Activated CD4-positive, alpha-beta memory T cell treated with anti-CD3 and anti-CD28 coated beads, Interleukin-2, amount 10 ng/mL, durations not matched to agents 7 days and 5 days (primary cell): ENCODE measurements at regions not wholly inside any gene's neighbourhood (a gene's known extent, or its start where the extent isn't known, plus 50 kb on each side); places are given as distances from the start of the nearest gene placed in this dataset.

Experiments used
- CTCF ChIA-PET: fragments of 350-600 bp; sonication (Branson Sonifier 250); formaldehyde crosslinking; loops from one replicate; lab custom pipeline; 2021; ENCODE audit warnings: antibody characterized with exemption, inconsistent platforms; lab: Charles Lee
- POLR2A ChIA-PET: fragments of 350-600 bp; sonication (Branson Sonifier 250); formaldehyde crosslinking; loops from one replicate; lab custom pipeline; 2021; ENCODE audit warnings: antibody characterized with exemption; lab: Charles Lee
- DNase-seq: peaks from one replicate; pipeline ENCODE4 v3.0.0-alpha.2; 2020
- H3K27ac Mint-ChIP-seq: one replicate; pipeline ENCODE4 v1.8.0; 2021; ENCODE audit warnings: mild to moderate bottlenecking, mixed read lengths
- H3K27me3 Mint-ChIP-seq: one replicate; pipeline ENCODE4 v1.8.0; 2021; ENCODE audit warnings: mixed read lengths
- H3K36me3 Mint-ChIP-seq: one replicate; pipeline ENCODE4 v1.8.0; 2021; ENCODE audit warnings: low read depth, mixed read lengths
- H3K4me1 Mint-ChIP-seq: one replicate; pipeline ENCODE4 v1.8.0; 2021; ENCODE audit warnings: mixed read lengths
- H3K4me3 Mint-ChIP-seq: one replicate; pipeline ENCODE4 v1.8.0; 2021; ENCODE audit warnings: mild to moderate bottlenecking, mixed read lengths
- H3K9me3 Mint-ChIP-seq: one replicate; pipeline ENCODE4 v1.8.0; 2021; ENCODE audit warnings: mixed read lengths

DNA sequence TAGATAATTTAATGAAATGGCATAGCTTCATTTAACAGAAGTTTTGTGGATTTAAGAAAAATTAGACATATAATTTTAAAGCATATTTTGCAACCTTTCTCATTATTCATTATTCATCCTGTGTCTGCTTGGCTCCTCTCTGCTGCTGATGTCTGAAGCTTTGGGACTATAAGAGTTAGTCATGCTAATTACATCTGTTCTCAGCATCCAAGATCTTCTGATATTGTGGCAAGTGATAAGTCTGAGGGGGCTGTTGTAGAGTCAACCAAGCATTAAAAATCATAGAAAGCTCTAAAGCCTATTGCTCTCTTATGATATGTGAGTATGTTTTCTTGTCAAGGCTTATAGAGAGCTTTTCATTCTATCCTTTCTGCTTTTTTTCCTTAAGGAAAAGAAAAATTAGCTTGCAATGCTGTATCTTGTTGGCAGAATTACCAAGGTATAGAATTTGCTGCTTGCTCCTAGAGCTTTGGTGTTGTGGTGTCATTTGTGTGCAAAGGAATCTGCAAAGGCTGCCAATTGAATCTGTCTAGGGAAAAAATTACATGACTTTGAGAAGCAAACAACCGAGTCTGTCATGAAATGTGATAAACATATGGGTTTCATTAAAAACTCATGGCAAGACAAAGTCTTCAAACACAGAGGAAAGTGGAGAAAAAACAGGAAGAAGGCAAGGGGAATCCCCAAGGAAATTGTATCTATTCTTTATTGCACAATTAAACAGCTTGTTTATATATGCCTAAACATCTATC is 156.1 kb upstream of the DAB2 start:
- DNase-seq, result no peak
- H3K27me3 Mint-ChIP-seq, result peaks cover 3% of the 10 kb centered on the region
- POLR2A ChIA-PET, result no interaction called here
- no peak overlapping the region for H3K4me3 Mint-ChIP-seq
- H3K36me3 Mint-ChIP-seq, result no peaks in the 10 kb centered on the region
- CTCF ChIA-PET, result interaction anchor here (0.6 to 1.3 kb wide), 3 partner anchors 13 to 1305 kb away, joined by 3 to 9 read pairs (median 5); no protein-coding TSS in a partner anchor
- no peak overlapping the region for H3K27ac Mint-ChIP-seq
- H3K9me3 Mint-ChIP-seq, result no peaks in the 10 kb centered on the region
- H3K4me1 Mint-ChIP-seq, result peaks cover 2% of the 10 kb centered on the region

DNA sequence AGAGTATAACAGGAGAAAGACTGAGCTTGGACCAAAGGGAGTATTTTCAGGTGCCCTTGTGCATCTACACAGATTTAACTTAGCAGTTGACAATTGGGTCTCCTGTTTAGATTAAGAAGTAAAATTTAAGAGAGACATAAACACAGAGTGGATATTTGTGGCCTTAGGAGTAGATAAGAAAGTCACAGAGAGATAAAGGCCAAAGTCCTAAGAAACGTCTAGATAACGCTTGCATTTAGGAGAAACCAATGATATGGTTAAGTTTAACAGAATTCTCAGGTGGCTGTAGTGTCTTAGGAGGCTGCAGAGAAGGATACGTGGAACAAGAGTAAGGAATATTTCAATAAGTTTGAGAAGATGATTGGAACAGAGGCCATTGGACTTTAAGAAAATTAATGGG is 155.0 kb upstream of the DAB2 start:
- Mint-ChIP-seq H3K4me3 (no peak overlapping the region), H3K36me3 (no peaks in the 10 kb centered on the region), H3K9me3 (no peaks in the 10 kb centered on the region), H3K27me3 (peaks cover 3% of the 10 kb centered on the region), H3K4me1 (peaks cover 2% of the 10 kb centered on the region), H3K27ac (no peak overlapping the region)
- ChIA-PET CTCF (interaction anchor here (1.3 to 1.7 kb wide), 2 partner anchors 20 to 1176 kb away, joined by 3 to 8 read pairs; partner anchors contain the start of gene TTC33), POLR2A (no interaction called here)
- DNase-seq, result no peak

DNA sequence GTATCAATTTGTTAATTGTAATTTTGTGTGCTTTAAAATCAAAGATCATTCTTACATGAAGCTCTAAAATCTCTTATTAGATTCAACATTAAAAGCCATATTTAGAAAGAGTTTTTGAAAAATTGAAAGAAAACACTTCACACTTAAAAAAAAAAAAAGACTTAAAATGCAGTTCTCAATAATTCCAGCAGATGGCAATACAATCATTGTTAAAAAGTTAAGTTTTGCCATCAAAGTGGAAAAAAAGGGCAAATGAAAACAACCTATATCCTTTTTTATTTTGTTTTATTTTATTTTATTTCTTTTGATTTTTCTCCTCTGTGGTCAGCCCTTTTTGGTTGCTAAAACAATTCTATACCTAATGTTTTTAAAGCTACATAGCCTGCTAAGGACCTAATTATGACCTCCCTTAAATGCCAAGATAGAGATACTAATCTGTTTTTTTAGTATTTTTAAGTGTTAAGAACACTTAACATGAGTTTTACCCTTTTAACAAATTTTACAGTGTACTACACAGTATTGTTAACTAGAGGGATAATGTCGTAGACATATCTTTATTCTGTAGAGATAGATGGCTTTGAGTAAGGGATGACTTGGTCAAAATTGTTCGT is 154.2 kb upstream of the DAB2 start:
- Mint-ChIP-seq H3K27ac (no peak overlapping the region), H3K27me3 (peaks cover 4% of the 10 kb centered on the region), H3K36me3 (no peaks in the 10 kb centered on the region), H3K9me3 (no peaks in the 10 kb centered on the region), H3K4me3 (no peak overlapping the region), H3K4me1 (peaks cover 2% of the 10 kb centered on the region)
- POLR2A ChIA-PET, result no interaction called here
- CTCF ChIA-PET, result interaction anchor here (0.6 to 1.7 kb wide), 8 partner anchors 10 to 1390 kb away, joined by 3 to 8 read pairs (median 3); partner anchors contain the start of gene TTC33
- DNase-seq, result no peak

DNA sequence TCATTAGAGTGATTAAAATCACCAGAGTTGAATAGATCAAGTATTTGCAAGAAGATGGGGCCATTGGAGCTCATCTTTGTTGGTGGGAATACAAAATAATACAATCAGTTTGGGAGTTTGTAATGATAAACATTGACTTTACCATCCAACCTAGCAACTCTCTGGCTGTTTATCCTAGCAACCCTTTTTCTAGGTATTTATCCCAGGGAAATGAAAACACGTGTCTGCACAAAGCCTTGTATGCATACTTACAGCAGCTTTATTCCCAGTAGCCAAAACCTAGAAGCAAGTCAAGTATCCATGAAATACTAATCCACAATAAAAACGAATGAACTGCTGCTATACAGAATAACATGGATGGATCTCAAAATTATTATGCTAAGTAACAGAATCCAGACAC is 152.7 kb upstream of the DAB2 start:
- peaks cover 6% of the 10 kb centered on the region for H3K27me3 Mint-ChIP-seq
- no peak for DNase-seq
- ChIA-PET CTCF (interaction anchor here (0.8 to 2.2 kb wide), 3 partner anchors 30 to 1158 kb away, joined by 3 to 7 read pairs (median 3); no protein-coding TSS in a partner anchor), POLR2A (no interaction called here)
- H3K27ac Mint-ChIP-seq, result no peak overlapping the region
- peaks cover 2% of the 10 kb centered on the region for H3K4me1 Mint-ChIP-seq
- no peaks in the 10 kb centered on the region for H3K36me3 Mint-ChIP-seq
- H3K9me3 Mint-ChIP-seq, result no peaks in the 10 kb centered on the region
- H3K4me3 Mint-ChIP-seq, result no peak overlapping the region

DNA sequence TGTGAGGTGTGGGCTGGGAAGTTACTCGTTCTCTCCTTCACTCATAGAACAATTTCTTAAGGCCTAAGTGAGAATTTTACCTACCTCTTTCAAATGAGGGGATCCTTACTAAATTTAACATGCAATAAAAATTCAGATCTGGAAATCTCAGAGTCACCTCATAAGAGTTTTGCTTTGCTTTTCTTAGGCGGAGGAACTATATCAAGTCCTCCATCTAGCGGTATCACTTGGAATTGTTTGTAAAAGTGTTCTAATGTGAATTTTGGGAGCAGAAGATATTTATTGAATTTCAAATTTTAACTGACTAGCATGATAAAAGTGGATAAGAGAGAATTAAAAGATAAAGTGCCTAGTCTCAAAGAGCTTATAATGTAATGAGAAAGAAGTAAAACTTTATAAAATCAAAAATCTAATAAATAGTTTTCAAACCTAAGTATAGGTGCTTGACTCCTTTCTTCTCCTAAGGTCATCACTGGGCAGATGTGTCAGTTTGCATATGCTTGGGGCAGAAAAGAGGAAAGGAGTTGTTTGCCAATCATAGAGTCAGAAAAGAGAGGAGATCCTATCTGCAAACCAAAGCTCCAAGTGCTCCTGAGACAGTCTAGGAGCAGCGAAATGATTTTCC is 145.7 kb upstream of the DAB2 start:
- CTCF ChIA-PET, result interaction anchor here (1.3 to 1.9 kb wide), 2 partner anchors 23 to 24 kb away, joined by 3 to 7 read pairs; no protein-coding TSS in a partner anchor

DNA sequence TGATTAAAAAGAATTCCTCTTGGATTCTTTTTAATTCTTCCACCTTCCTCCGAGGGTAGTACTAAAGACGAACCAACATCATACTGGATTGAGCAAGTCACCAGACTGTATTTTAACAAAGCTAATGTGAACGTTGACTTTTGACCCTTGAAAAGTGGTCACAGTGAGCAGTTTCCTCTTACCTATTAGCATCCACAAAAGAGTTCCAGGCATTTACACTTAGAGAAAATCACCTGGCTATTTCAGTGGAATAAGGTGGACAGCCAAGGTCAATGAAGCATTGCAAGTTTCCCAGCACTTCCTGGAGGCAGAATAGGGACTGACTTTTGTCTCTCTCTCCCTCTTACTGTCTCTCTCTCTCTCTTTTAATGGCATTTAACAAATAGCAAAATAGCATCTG is 145.1 kb upstream of the DAB2 start:
- Mint-ChIP-seq H3K36me3 (no peaks in the 10 kb centered on the region), H3K27ac (no peak overlapping the region), H3K27me3 (peaks cover 8% of the 10 kb centered on the region), H3K9me3 (no peaks in the 10 kb centered on the region), H3K4me1 (no peaks in the 10 kb centered on the region), H3K4me3 (no peak overlapping the region)
- POLR2A ChIA-PET, result no interaction called here
- DNase-seq, result no peak
- CTCF ChIA-PET, result no interaction called here

More for the DNA sequence above, 145.7 kb upstream of the DAB2 start:
- Mint-ChIP-seq H3K27ac (no peak overlapping the region), H3K36me3 (no peaks in the 10 kb centered on the region), H3K4me3 (no peak overlapping the region), H3K27me3 (peaks cover 6% of the 10 kb centered on the region), H3K4me1 (no peaks in the 10 kb centered on the region), H3K9me3 (no peaks in the 10 kb centered on the region)
- POLR2A ChIA-PET, result no interaction called here
- DNase-seq, result no peak

DNA sequence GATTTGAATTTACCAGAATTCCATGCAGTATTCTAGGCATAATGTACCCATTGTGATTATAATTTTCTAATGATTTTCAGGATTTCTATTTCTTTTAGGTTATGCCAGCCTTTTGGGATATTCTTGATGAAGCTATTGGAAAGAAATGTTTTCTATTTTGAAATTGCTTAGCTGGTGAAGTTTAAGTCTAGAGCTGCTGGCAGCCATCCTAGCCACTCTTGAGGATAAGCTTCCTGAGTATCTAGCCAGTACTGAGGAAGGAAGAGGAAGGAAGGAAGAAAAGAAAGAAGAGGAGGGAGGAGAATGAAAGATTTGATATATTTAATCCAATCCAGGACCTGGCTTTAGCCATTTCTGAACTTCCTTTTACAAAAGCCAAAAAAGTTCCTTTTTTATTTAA is 142.1 kb upstream of the DAB2 start:
- Mint-ChIP-seq H3K4me1 (no peaks in the 10 kb centered on the region), H3K27me3 (peaks cover 4% of the 10 kb centered on the region), H3K9me3 (no peaks in the 10 kb centered on the region), H3K27ac (no peak overlapping the region), H3K4me3 (no peak overlapping the region), H3K36me3 (no peaks in the 10 kb centered on the region)
- no peak for DNase-seq
- POLR2A ChIA-PET, result no interaction called here
- CTCF ChIA-PET, result interaction anchor here (1.1 kb wide), 2 partner anchors 19 to 191 kb away, joined by 4 read pairs; no protein-coding TSS in a partner anchor

DNA sequence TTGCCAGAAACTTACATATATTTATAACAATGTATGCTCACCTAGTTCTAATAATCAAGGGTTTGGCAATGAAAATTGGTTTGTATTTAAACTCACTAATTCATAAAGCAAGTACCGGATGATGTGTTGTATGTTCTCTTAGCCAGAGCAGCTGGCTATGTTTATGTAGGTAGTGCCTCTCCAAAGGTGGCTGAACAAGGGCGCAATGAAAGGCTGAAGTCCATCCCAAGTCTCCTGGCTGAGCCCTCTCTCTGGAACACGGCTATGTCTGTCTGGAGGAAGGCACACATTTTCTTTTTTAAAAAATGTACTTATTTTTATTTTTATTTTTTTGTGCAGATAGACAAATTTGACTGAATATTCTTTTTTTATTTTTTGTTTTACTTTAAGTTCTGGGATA is 141.2 kb upstream of the DAB2 start:
- DNase-seq, result no peak
- peaks cover 4% of the 10 kb centered on the region for H3K27me3 Mint-ChIP-seq
- H3K4me1 Mint-ChIP-seq, result no peaks in the 10 kb centered on the region
- no peak overlapping the region for H3K27ac Mint-ChIP-seq
- CTCF ChIA-PET, result interaction anchor here (1.1 to 1.4 kb wide), 2 partner anchors 9 to 190 kb away, joined by 4 read pairs; no protein-coding TSS in a partner anchor
- H3K4me3 Mint-ChIP-seq, result no peak overlapping the region
- no peaks in the 10 kb centered on the region for H3K9me3 Mint-ChIP-seq
- no peaks in the 10 kb centered on the region for H3K36me3 Mint-ChIP-seq
- POLR2A ChIA-PET, result no interaction called here

DNA sequence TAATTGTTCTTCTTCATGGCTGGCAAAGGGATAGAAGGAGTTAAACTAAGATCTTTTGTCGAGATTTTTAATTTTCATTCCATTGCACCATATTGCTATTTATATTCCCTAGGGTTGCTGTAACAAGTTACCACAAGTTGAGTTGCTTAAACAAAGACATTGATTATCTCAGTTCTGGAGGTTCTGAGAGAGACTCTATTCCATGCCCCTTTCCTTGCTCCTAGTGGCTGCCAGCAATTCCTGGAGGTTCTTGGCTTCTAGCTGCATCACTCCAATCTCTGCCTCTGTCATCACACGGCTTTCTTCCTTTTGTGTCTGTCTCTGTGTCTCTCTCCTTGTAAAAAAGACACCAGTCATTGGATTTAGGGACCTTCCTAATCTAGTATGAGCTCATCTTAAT is 136.6 kb upstream of the DAB2 start:
- no peaks in the 10 kb centered on the region for H3K36me3 Mint-ChIP-seq
- no peak for DNase-seq
- H3K4me1 Mint-ChIP-seq, result no peaks in the 10 kb centered on the region
- no peaks in the 10 kb centered on the region for H3K9me3 Mint-ChIP-seq
- POLR2A ChIA-PET, result no interaction called here
- H3K4me3 Mint-ChIP-seq, result no peak overlapping the region
- no peak overlapping the region for H3K27ac Mint-ChIP-seq
- CTCF ChIA-PET, result no interaction called here
- H3K27me3 Mint-ChIP-seq, result peaks cover 4% of the 10 kb centered on the region

DNA sequence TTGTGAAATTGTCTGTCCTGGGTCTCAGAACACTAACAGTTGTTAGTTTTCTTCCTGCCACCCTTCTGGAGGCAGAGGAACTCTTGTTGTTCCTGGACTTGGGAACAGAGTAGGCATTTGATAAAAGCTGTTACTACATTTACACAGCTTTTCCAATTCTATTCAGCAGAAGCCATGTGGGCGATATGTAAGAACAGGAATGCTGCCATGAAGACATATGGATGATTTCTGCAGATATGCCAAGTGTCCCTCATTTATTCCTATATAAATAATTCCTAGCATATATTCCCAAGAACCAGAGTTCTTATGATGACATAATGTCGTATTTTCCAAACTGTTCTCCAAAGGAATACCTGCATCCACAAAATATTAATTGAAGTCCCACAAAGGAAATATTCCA is 135.9 kb upstream of the DAB2 start:
- H3K4me1 Mint-ChIP-seq, result no peaks in the 10 kb centered on the region
- ChIA-PET CTCF (no interaction called here), POLR2A (no interaction called here)
- no peak overlapping the region for H3K4me3 Mint-ChIP-seq
- no peak overlapping the region for H3K27ac Mint-ChIP-seq
- no peak for DNase-seq
- H3K9me3 Mint-ChIP-seq, result no peaks in the 10 kb centered on the region
- no peaks in the 10 kb centered on the region for H3K36me3 Mint-ChIP-seq
- peaks cover 7% of the 10 kb centered on the region for H3K27me3 Mint-ChIP-seq

DNA sequence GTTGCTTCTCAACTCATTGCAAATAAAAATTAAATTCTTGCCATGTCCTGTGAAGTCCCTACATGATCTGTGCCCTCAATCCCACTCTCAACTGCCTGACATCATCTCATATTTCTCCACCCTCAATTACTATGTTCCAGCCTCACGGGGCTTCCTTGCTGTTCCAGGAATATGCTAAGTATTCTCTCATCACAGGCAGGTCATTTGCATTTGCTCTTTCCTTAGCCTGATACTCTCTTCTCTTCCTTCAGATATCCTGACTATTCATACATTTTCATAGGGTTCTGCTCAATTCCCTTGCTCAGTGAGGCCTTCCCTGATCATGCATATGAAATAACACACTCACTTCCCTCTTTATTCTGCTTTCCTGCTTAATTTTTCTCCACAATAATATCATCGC is 135.1 kb upstream of the DAB2 start:
- H3K4me3 Mint-ChIP-seq, result no peak overlapping the region
- no peak overlapping the region for H3K27ac Mint-ChIP-seq
- DNase-seq, result no peak
- H3K9me3 Mint-ChIP-seq, result no peaks in the 10 kb centered on the region
- H3K27me3 Mint-ChIP-seq, result peaks cover 5% of the 10 kb centered on the region
- ChIA-PET POLR2A (no interaction called here), CTCF (no interaction called here)
- H3K36me3 Mint-ChIP-seq, result no peaks in the 10 kb centered on the region
- H3K4me1 Mint-ChIP-seq, result no peaks in the 10 kb centered on the region

DNA sequence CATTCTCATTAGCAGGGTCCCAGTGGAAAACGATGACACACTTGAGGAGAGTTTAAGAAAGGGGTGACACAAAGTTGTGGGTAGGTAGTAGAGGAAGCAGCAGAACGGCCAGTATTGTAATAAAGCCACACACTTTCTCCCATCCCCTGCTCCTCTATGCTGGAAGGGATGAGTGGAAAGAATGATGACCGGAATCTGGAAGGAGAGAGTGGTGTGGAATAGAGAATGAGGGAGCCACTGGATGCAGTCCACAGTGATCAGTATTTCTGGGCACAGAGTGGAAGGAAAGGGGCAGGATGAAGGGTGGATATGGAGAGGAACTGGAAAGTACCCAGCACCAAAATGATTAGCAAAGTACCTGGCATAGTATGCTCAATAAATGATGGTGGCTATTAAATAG is 133.8 kb upstream of the DAB2 start:
- ChIA-PET CTCF (no interaction called here), POLR2A (no interaction called here)
- no peak for DNase-seq
- Mint-ChIP-seq H3K4me3 (no peak overlapping the region), H3K27ac (no peak overlapping the region), H3K4me1 (no peaks in the 10 kb centered on the region), H3K36me3 (no peaks in the 10 kb centered on the region), H3K27me3 (peaks cover 5% of the 10 kb centered on the region), H3K9me3 (no peaks in the 10 kb centered on the region)

DNA sequence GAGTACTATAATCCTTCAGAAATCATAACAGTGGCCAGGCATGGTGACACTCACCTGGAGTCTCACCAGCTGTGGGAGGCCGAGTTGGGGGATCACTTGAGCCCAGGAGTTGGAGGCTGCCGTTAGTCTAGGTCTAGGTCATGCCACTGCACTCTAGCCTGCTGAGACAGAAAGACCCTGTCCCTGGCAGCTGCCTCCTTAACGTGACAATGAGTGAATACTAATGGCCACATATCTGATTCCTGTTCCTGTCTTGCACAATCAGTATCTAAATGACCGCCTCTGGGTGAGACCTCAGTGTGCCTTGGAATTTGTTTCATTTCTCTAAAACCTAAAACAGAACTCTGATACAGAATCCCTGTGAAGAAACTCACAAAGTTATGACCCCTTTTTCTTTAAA is 131.0 kb upstream of the DAB2 start:
- no peak for DNase-seq
- no peak overlapping the region for H3K27ac Mint-ChIP-seq
- no peak overlapping the region for H3K4me3 Mint-ChIP-seq
- H3K9me3 Mint-ChIP-seq, result no peaks in the 10 kb centered on the region
- peaks cover 14% of the 10 kb centered on the region for H3K27me3 Mint-ChIP-seq
- no peaks in the 10 kb centered on the region for H3K4me1 Mint-ChIP-seq
- ChIA-PET CTCF (interaction anchor here (0.9 kb wide), 1 partner anchor 9 kb away, joined by 4 read pairs; no protein-coding TSS in a partner anchor), POLR2A (no interaction called here)
- no peaks in the 10 kb centered on the region for H3K36me3 Mint-ChIP-seq
